OCI-LY3 (cell line): ENCODE measurements at regions not wholly inside any gene's neighbourhood (a gene's known extent, or its start where the extent isn't known, plus 50 kb on each side); places are given as distances from the start of the nearest gene placed in this dataset.

Source experiments
- H2AFZ ChIP-seq: fragments of 200-600, 300-600 bp; shearing (Covaris generic); 2 replicates; pipeline ENCODE4 v1.6.0; 2014; ENCODE audit warnings: antibody characterized with exemption, low read depth, low read length
- H3K27ac ChIP-seq: fragments of 200-600, 300-600 bp; sonication (generic); 2 replicates; pipeline ENCODE4 v1.5.1; 2014; ENCODE audit warnings: mild to moderate bottlenecking, low read length, moderate library complexity, mixed read lengths
- H3K27me3 ChIP-seq: fragments of 200-600, 300-600 bp; sonication (generic); 2 replicates; pipeline ENCODE4 v1.6.1; 2014; ENCODE audit warnings: low read depth, low read length, mixed read lengths
- H3K36me3 ChIP-seq: fragments of 200-600, 300-600 bp; sonication (generic); replicated peaks from 2 replicates; pipeline ENCODE3; 2014; ENCODE audit warnings: low read depth, low read length, mixed read lengths
- H3K4me1 ChIP-seq: fragments of 300-600, 200-600 bp; sonication (generic); 2 replicates; pipeline ENCODE4 v1.6.1; 2014; ENCODE audit warnings: low read length, mixed read lengths
- H3K4me2 ChIP-seq: fragments of 200-600, 300-600 bp; sonication (generic); 2 replicates; pipeline ENCODE4 v1.6.1; 2014; ENCODE audit warnings: low read length, mixed read lengths
- H3K4me3 ChIP-seq: fragments of 300-600, 200-600 bp; sonication (generic); 2 replicates; pipeline ENCODE4 v1.5.1; 2014; ENCODE audit warnings: antibody characterized with exemption, mild to moderate bottlenecking, low read length, moderate library complexity
- H3K79me2 ChIP-seq: fragments of 300-600, 200-600 bp; shearing (Covaris generic); 2 replicates; pipeline ENCODE4 v1.6.1; 2014; ENCODE audit warnings: mild to moderate bottlenecking, low read length, mixed read lengths
- H3K9ac ChIP-seq: fragments of 300-600, 200-600 bp; shearing (Covaris generic); 2 replicates; pipeline ENCODE4 v1.6.0; 2014; ENCODE audit warnings: mild to moderate bottlenecking, low read length, moderate library complexity
- H3K9me3 ChIP-seq: fragments of 200-600, 300-600 bp; shearing (Covaris generic); 2 replicates; pipeline ENCODE4 v1.6.1; 2014; ENCODE audit warnings: low read length, mixed read lengths; ENCODE audit not compliant: insufficient read depth
- H4K20me1 ChIP-seq: fragments of 200-600, 300-600 bp; sonication (generic); 2 replicates; pipeline ENCODE4 v1.6.1; 2016; ENCODE audit warnings: low read length, mixed read lengths; ENCODE audit not compliant: insufficient read depth
- CTCF ChIP-seq: fragments of 200-600, 300-600 bp; sonication (generic); IDR thresholded peaks from 2 replicates; pipeline ENCODE4 v1.5.1; 2014; ENCODE audit warnings: antibody characterized with exemption, low read length, low read depth
- EZH2phosphoT487 ChIP-seq: fragments of 200-600 bp; shearing (Covaris generic); IDR thresholded peaks from 2 replicates; pipeline ENCODE4 v1.6.1; 2018; ENCODE audit warnings: antibody characterized with exemption, mixed run types, low read depth

DNA sequence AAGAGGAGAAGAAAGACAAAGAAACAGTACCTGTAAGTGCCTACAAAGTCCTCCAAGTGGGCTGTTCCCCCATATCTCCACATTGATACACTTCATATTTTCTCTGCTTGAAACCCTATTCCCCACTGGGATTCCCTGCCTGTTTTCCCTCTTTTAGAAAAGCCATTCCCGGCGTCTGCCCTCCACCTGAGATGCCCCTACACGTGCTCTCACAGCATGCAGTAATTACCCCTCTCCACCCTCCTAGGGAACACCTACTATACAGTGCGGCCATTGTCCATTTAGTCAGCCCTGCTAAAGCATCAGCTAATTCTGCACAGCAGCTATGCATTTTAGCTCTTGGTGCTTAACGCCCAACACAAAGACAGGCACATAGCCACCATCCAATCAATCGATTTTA lies 135.7 kb upstream of the TIAM1 start:
- no peaks in the 10 kb centered on the region for H3K4me1 ChIP-seq
- H2AFZ ChIP-seq: no peak overlapping the region
- no peak overlapping the region for H3K4me3 ChIP-seq
- no peak for TF ChIP-seq EZH2phosphoT487
- no peak for TF ChIP-seq CTCF
- no peak overlapping the region for H3K27ac ChIP-seq
- peaks cover 7% of the 10 kb centered on the region; the same call in 1 of the 2 replicates for H3K27me3 ChIP-seq
- H4K20me1 ChIP-seq: no peaks in the 10 kb centered on the region
- no peaks in the 10 kb centered on the region for H3K9me3 ChIP-seq
- H3K79me2 ChIP-seq: no peaks in the 10 kb centered on the region
- H3K4me2 ChIP-seq: no peak overlapping the region
- H3K9ac ChIP-seq: no peak overlapping the region
- no peaks in the 10 kb centered on the region for H3K36me3 ChIP-seq

DNA sequence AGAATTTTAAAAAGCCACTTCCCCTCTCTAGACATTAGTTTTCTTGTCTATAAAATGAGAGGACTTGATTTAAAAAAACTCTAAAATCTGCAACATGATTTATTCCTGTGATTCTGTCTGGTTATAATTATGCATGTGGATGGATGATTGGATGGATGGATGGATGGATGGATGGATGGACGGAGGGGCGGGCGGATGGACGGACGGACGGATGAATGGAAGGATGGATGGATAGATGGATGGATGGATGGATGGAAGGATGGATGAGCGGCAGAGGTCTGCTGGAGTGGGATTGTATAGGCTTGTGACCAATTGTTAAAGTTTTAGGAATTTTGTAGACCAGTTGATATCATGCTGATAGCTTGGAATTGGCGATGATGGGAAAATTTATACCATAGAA lies 135.2 kb upstream of the TIAM1 start:
- no peak for TF ChIP-seq EZH2phosphoT487
- TF ChIP-seq CTCF: no peak

GRCh38 chr21:31476263-31477022 lies 132.4 kb upstream of the TIAM1 start:
- Histone ChIP-seq H3K27me3 (peaks cover 7% of the 10 kb centered on the region; the same call in 1 of the 2 replicates), H3K9ac (no peak overlapping the region), H3K4me1 (no peaks in the 10 kb centered on the region), H3K4me2 (no peak overlapping the region), H3K36me3 (no peaks in the 10 kb centered on the region), H2AFZ (no peak overlapping the region), H4K20me1 (no peaks in the 10 kb centered on the region), H3K27ac (no peak overlapping the region), H3K79me2 (no peaks in the 10 kb centered on the region), H3K9me3 (no peaks in the 10 kb centered on the region), H3K4me3 (no peak overlapping the region)
- TF ChIP-seq CTCF: no peak

More for the DNA sequence above, 135.2 kb upstream of the TIAM1 start:
- H3K27ac ChIP-seq: no peak overlapping the region
- no peak overlapping the region for H2AFZ ChIP-seq
- no peaks in the 10 kb centered on the region for H3K79me2 ChIP-seq
- H3K4me1 ChIP-seq: no peaks in the 10 kb centered on the region
- H3K9ac ChIP-seq: no peak overlapping the region
- no peaks in the 10 kb centered on the region for H3K9me3 ChIP-seq
- no peaks in the 10 kb centered on the region for H4K20me1 ChIP-seq
- no peak overlapping the region for H3K4me3 ChIP-seq
- H3K36me3 ChIP-seq: no peaks in the 10 kb centered on the region
- no peak overlapping the region for H3K4me2 ChIP-seq
- H3K27me3 ChIP-seq: peaks cover 7% of the 10 kb centered on the region; the same call in 1 of the 2 replicates

GRCh38 chr21:31475223-31475622 lies 131.2 kb upstream of the TIAM1 start:
- no peaks in the 10 kb centered on the region for H4K20me1 ChIP-seq
- H3K4me1 ChIP-seq: no peaks in the 10 kb centered on the region
- no peaks in the 10 kb centered on the region for H3K79me2 ChIP-seq
- H3K36me3 ChIP-seq: no peaks in the 10 kb centered on the region
- H3K9me3 ChIP-seq: no peaks in the 10 kb centered on the region
- TF ChIP-seq CTCF: no peak
- no peak for TF ChIP-seq EZH2phosphoT487
- H3K4me3 ChIP-seq: no peak overlapping the region
- no peak overlapping the region for H3K9ac ChIP-seq
- H3K27me3 ChIP-seq: peaks cover 7% of the 10 kb centered on the region; the same call in 1 of the 2 replicates
- no peak overlapping the region for H2AFZ ChIP-seq
- H3K27ac ChIP-seq: no peak overlapping the region
- no peak overlapping the region for H3K4me2 ChIP-seq
